Neural progenitor cell (in vitro differentiated cells): ENCODE measurements at regions not wholly inside any gene's neighbourhood (a gene's known extent, or its start where the extent isn't known, plus 50 kb on each side); places are given as distances from the start of the nearest gene placed in this dataset.

Experiments used
- CTCF ChIP-seq: fragments of 200-600 bp; sonication (generic); IDR thresholded peaks from 2 replicates; pipeline ENCODE4 v1.5.1; 2017; ENCODE audit warnings: antibody characterized with exemption, mild to moderate bottlenecking
- EZH2 ChIP-seq: fragments of 200-600 bp; sonication (generic); IDR thresholded peaks from 2 replicates; pipeline ENCODE4 v1.6.1; 2017; ENCODE audit warnings: antibody characterized with exemption, mild to moderate bottlenecking, moderate library complexity

- TF ChIP-seq CTCF, result no peak
- TF ChIP-seq EZH2, result no peak
Observed at GRCh38 chr16:73846007-73846330, 450.6 kb upstream of the PSMD7 start.
